Right lobe of liver (tissue), 4 donors: ENCODE measurements at regions not wholly inside any gene's neighbourhood (a gene's known extent, or its start where the extent isn't known, plus 50 kb on each side); places are given as distances from the start of the nearest gene placed in this dataset.

Source experiments
- CTCF ChIP-seq, 4 donors: fragments of 200-600 bp in 3 of 4; fragments of 450-650 bp in 1 of 4; IDR thresholded peaks; one replicate each; pipeline versions ENCODE4 v1.5.1 to v1.8.0; 2016 to 2022; ENCODE audit warnings: antibody characterized with exemption in 4 of 4, mild to moderate bottlenecking in 2 of 4
- POLR2A ChIP-seq: fragments of 450-650 bp; IDR thresholded peaks from one replicate; pipeline ENCODE4 v1.6.1; 2017; ENCODE audit warnings: antibody characterized with exemption, mild to moderate bottlenecking
- donor health status: DM: no; HTN: no; CAD: no.
- donor health status: DM: no; HTN: no; CAD: no.
- donor health status: DM: no; HTN: yes; CAD: no.

GRCh38 chr7:15914611-15915010, 228.1 kb upstream of the MEOX2 start:
- TF ChIP-seq CTCF (IDR thresholded peaks at IDR 0.05): no peak
- no peak for TF ChIP-seq POLR2A
